Prostate gland (tissue), 2 donors: ENCODE measurements at regions not wholly inside any gene's neighbourhood (a gene's known extent, or its start where the extent isn't known, plus 50 kb on each side); places are given as distances from the start of the nearest gene placed in this dataset.

Experiments
- DNase-seq: peaks from one replicate; pipeline ENCODE4 v3.0.0-alpha.2; 2019; ENCODE audit warnings: low spot score
- H3K27ac ChIP-seq, 2 donors: fragments of 200-600 bp; sonication (generic); 2 replicates each; pipeline ENCODE4 v1.5.1; 2017 to 2019
- H3K27me3 ChIP-seq: fragments of 200-600 bp; sonication (generic); replicated peaks from 2 replicates; pipeline ENCODE4 v1.5.1; 2019; ENCODE audit not compliant: insufficient read depth
- H3K36me3 ChIP-seq, 2 donors: fragments of 200-600 bp; sonication (generic); 1 replicate in 1 of 2; 2 replicates in 1 of 2; pipeline versions ENCODE4 v1.5.1 to v1.8.1; 2017 to 2019
- H3K4me1 ChIP-seq: fragments of 200-600 bp; sonication (generic); replicated peaks from 2 replicates; pipeline ENCODE4 v1.5.1; 2019
- H3K4me3 ChIP-seq, 2 donors: fragments of 200-600 bp; sonication (generic); 2 replicates each; pipeline ENCODE4 v1.5.1; 2017 to 2019
- H3K9me3 ChIP-seq: fragments of 200-600 bp; sonication (generic); 2 replicates; pipeline ENCODE4 v1.5.1; 2017
- POLR2A ChIP-seq: fragments of 450-650 bp; IDR thresholded peaks from one replicate; pipeline ENCODE4 v1.6.1; 2016; ENCODE audit warnings: antibody characterized with exemption, mild to moderate bottlenecking
- POLR2AphosphoS5 ChIP-seq: sonication (generic); formaldehyde crosslinking; IDR thresholded peaks from one replicate; pipeline ENCODE4 v1.6.1; 2017; ENCODE audit warnings: antibody characterized with exemption
- WGBS: methylation state at CpG from one replicate; pipeline ENCODE4 v1.1.5; 2018; 5-methylcytosine and 5-hydroxymethylcytosine counted together
- intact Hi-C: fragments of 100-400 bp; cut with DNase I; formaldehyde crosslinking; loops from one replicate; pipeline ENCODE4 v1.14.2; 2022
- TF ChIP-seq, protein P1 (sequence below), 4 experiments: fragments of 200-600 bp in 2 of 4; fragments of 450-650 bp in 2 of 4; sonication (generic) in 2 of 4; IDR thresholded peaks; 1 replicate in 3 of 4; 2 replicates in 1 of 4; pipeline ENCODE4 v1.5.1; 2016 to 2019; ENCODE audit warnings: antibody characterized with exemption in 4 of 4, mild to moderate bottlenecking in 2 of 4, moderate library complexity in 2 of 4

DNA sequence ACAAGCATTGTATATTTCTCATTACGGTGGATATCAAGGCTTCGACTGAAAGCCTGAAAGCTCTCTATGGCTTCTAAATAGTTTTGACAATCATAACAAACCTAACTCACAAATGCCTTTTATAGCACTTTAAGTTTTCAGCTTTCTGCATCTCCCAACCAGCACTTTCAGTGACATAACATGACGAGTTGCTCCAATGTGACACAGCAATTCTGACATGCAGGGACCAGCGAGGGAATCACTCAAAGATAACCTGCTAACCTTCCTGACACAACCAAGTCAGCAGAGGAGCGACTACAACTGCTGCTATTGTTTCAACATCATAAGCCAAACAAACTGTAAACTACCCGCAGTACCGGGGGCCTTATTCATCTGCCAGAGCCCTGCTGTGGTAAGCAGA, 95.7 kb upstream of the CDH20 start:
- Histone ChIP-seq H3K36me3 (no peaks in the 10 kb centered on the region), H3K27me3 (no peaks in the 10 kb centered on the region), H3K9me3 (no peaks in the 10 kb centered on the region), H3K4me1 (no peaks in the 10 kb centered on the region), H3K4me3 (no peak overlapping the region), H3K27ac (no peak overlapping the region)
- intact Hi-C loops, result no loop called here
- WGBS, result 85% methylated on average over 7 of the region's 7 CpGs
- no peak for DNase-seq
- TF ChIP-seq POLR2AphosphoS5 (no peak), POLR2A (no peak)
- TF ChIP-seq, protein P1, sequence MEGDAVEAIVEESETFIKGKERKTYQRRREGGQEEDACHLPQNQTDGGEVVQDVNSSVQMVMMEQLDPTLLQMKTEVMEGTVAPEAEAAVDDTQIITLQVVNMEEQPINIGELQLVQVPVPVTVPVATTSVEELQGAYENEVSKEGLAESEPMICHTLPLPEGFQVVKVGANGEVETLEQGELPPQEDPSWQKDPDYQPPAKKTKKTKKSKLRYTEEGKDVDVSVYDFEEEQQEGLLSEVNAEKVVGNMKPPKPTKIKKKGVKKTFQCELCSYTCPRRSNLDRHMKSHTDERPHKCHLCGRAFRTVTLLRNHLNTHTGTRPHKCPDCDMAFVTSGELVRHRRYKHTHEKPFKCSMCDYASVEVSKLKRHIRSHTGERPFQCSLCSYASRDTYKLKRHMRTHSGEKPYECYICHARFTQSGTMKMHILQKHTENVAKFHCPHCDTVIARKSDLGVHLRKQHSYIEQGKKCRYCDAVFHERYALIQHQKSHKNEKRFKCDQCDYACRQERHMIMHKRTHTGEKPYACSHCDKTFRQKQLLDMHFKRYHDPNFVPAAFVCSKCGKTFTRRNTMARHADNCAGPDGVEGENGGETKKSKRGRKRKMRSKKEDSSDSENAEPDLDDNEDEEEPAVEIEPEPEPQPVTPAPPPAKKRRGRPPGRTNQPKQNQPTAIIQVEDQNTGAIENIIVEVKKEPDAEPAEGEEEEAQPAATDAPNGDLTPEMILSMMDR (IDR thresholded peaks at IDR 0.05), result no peak

DNA sequence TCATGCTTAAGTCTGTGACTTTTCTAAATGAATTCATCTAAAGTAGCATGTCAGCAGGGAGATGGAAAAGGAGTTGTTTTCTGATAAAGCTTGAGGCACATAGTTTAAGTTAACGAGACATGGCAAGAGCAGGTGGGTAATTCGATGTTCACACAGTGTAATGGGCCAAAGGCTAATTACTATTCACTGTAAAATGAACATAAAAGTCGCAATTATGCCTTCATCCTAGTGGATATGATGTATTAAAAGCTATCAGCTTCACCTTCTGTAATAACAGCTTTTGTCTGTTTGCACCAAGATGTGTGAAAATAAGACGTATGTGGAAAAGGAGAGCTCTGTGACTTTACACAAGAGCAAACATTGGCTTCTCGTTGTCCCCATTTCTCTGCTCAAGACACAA, 94.2 kb upstream of the CDH20 start:
- Histone ChIP-seq H3K36me3 (no peaks in the 10 kb centered on the region), H3K27me3 (no peaks in the 10 kb centered on the region), H3K4me1 (no peaks in the 10 kb centered on the region), H3K9me3 (no peaks in the 10 kb centered on the region), H3K27ac (no peak overlapping the region), H3K4me3 (no peak overlapping the region)
- 60% methylated on average over 5 of the region's 5 CpGs for WGBS
- DNase-seq, result no peak
- intact Hi-C loops, result no loop called here
- TF ChIP-seq, protein P1 (IDR thresholded peaks at IDR 0.05), result no peak

DNA sequence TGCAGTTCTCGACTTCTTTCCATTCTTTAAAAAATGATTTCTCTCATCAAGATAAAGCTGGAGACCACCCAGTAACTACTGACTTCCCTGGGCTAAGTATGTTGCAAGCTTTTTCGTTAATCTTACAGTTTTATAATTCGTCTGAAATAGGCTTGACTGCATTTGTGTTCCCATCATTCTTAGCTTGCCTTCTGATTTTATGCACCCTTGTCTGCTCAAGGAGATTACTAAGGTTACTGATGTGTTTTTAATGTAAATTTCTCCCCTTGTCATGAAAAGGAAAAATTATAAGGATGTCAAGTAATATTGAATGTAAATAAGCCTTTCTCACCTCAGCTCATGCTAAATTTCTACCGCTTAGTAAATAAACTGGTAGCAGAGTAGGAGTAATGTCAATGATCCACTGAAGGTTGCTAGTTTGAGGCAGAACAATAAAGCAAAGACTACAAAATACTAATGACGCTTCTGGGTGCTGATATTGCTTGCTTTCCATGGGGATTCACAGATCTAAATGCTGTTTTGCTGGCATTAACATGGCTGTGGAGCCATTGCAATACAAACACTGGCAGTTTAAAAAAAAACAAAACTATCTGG, 91.9 kb upstream of the CDH20 start:
- intact Hi-C loops, result no loop called here
- Histone ChIP-seq H3K27me3 (no peaks in the 10 kb centered on the region), H3K27ac (no peak overlapping the region), H3K4me3 (no peak overlapping the region), H3K36me3 (no peaks in the 10 kb centered on the region), H3K9me3 (no peaks in the 10 kb centered on the region), H3K4me1 (no peaks in the 10 kb centered on the region)
- no peak for TF ChIP-seq POLR2AphosphoS5
- TF ChIP-seq, protein P1 (IDR thresholded peaks at IDR 0.05), result no peak
- TF ChIP-seq POLR2A, result no peak
- no peak for DNase-seq
- 85% methylated on average over 5 of the region's 5 CpGs for WGBS

DNA sequence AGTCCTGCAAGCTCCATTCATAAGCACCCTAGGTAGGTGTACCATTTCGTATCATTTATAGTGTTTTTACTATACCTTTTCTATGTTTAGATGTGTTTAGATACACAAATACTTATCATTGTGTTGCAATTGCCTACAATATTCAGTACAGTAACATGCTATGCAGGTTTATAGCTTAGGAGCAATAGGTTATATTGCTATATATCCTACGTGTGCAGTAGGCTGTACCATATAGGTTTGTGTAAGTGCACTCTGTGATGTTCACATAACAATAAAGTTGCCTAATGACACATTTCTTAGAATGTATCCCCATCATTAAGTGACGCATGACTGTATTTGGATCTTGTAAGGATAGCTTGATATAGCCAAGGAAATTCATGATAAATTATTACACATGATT, 88.6 kb upstream of the CDH20 start:
- TF ChIP-seq POLR2A (no peak), POLR2AphosphoS5 (no peak)
- TF ChIP-seq, protein P1 (IDR thresholded peaks at IDR 0.05), result no peak
- intact Hi-C loops, result no loop called here
- no peaks in the 10 kb centered on the region for H3K4me1 ChIP-seq
- DNase-seq, result no peak
- no peak overlapping the region for H3K27ac ChIP-seq
- no peaks in the 10 kb centered on the region for H3K27me3 ChIP-seq
- no peaks in the 10 kb centered on the region for H3K9me3 ChIP-seq
- 88% methylated on average over 3 of the region's 3 CpGs for WGBS
- H3K4me3 ChIP-seq, result no peak overlapping the region
- H3K36me3 ChIP-seq, result no peaks in the 10 kb centered on the region

DNA sequence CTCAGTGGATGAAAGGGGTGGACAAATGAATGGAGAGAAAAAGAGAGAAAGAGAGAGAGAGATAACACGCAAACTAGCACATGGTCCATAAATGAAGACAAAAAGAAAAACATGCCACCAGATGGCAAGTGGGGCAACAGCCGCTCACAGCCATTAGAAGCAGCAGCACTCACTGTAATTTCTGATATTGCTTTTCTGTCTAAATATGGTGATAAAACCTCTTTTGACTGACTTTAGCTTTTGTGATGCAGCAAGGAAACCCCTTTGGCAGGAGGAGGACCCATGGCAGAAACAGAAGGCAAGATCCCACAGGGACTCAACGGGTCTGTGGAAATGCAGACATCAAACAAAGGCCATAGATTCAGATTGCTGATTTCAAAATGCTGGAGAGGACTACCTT, 88.0 kb upstream of the CDH20 start:
- TF ChIP-seq POLR2AphosphoS5, result no peak
- TF ChIP-seq POLR2A, result no peak
- TF ChIP-seq, protein P1 (IDR thresholded peaks at IDR 0.05), result no peak
- intact Hi-C loops, result no loop called here
- H3K27me3 ChIP-seq, result no peaks in the 10 kb centered on the region
- H3K36me3 ChIP-seq, result no peaks in the 10 kb centered on the region
- WGBS, result 89% methylated on average over 3 of the region's 3 CpGs
- H3K9me3 ChIP-seq, result no peaks in the 10 kb centered on the region
- no peak overlapping the region for H3K27ac ChIP-seq
- H3K4me3 ChIP-seq, result no peak overlapping the region
- no peak for DNase-seq
- no peaks in the 10 kb centered on the region for H3K4me1 ChIP-seq
